Suppressor macrophage treated with lipopolysaccharide for 1 hour (primary cell): ENCODE measurements at regions not wholly inside any gene's neighbourhood (a gene's known extent, or its start where the extent isn't known, plus 50 kb on each side); places are given as distances from the start of the nearest gene placed in this dataset.

Experiments used
- DNase-seq, 3 donors: peaks; one replicate each; pipeline ENCODE4 v3.0.0-alpha.2; 2020 to 2022

GRCh38 chr6:25068866-25069265, 133.1 kb upstream of the RIPOR2 start:
- no peak for DNase-seq

- DNase-seq: peak; percentile 84 to 92 (median 86)
Observed at GRCh38 chr6:25070547-25071366, 135.0 kb upstream of the RIPOR2 start.

GRCh38 chr6:25078141-25078540, 142.4 kb upstream of the RIPOR2 start:
- no peak for DNase-seq

- DNase-seq: no peak
Observed at GRCh38 chr6:25083784-25084507, 148.2 kb upstream of the RIPOR2 start.

- DNase-seq: no peak
Observed at GRCh38 chr6:25084508-25084833, 148.7 kb upstream of the RIPOR2 start.

GRCh38 chr6:25085756-25086155, 150.0 kb upstream of the RIPOR2 start:
- DNase-seq: peak in 2 of 3 donors; percentile 29 to 30

GRCh38 chr6:25086500-25087091, 150.8 kb upstream of the RIPOR2 start:
- DNase-seq: no peak

GRCh38 chr6:25088513-25088912, 152.8 kb upstream of the RIPOR2 start:
- DNase-seq: peak in 2 of 3 donors; percentile 33 to 43

- peak; percentile 15 to 63 (median 51) for DNase-seq
Observed at GRCh38 chr6:25089442-25089841, 153.7 kb upstream of the RIPOR2 start.

- DNase-seq: no peak
Observed at GRCh38 chr6:25094726-25095125, 159.0 kb upstream of the RIPOR2 start.

GRCh38 chr6:25100288-25100687, 164.5 kb upstream of the RIPOR2 start:
- no peak for DNase-seq

- DNase-seq: no peak
Observed at GRCh38 chr6:25103603-25104002, 167.8 kb upstream of the RIPOR2 start.

- no peak for DNase-seq
Observed at GRCh38 chr6:25105070-25105925, 169.5 kb upstream of the RIPOR2 start.

GRCh38 chr6:25107218-25107617, 171.5 kb upstream of the RIPOR2 start:
- no peak for DNase-seq

GRCh38 chr6:25111782-25112181, 167.4 kb upstream of the CARMIL1 start:
- no peak for DNase-seq

- DNase-seq: peak in 2 of 3 donors; percentile 55 to 57
Observed at GRCh38 chr6:25112322-25112773, 166.8 kb upstream of the CARMIL1 start.

GRCh38 chr6:25113436-25113835, 165.7 kb upstream of the CARMIL1 start:
- no peak for DNase-seq

- no peak for DNase-seq
Observed at GRCh38 chr6:25118038-25118437, 161.1 kb upstream of the CARMIL1 start.

- DNase-seq: no peak
Observed at GRCh38 chr6:25121186-25121585, 158.0 kb upstream of the CARMIL1 start.

GRCh38 chr6:25122001-25122400, 157.2 kb upstream of the CARMIL1 start:
- DNase-seq: no peak

- no peak for DNase-seq
Observed at GRCh38 chr6:25122622-25123237, 156.4 kb upstream of the CARMIL1 start.

- DNase-seq: peak in 1 of 3 donors; percentile 33
Observed at GRCh38 chr6:25124216-25124715, 154.9 kb upstream of the CARMIL1 start.
